HEK293T (cell line): ENCODE measurements at regions not wholly inside any gene's neighbourhood (a gene's known extent, or its start where the extent isn't known, plus 50 kb on each side); places are given as distances from the start of the nearest gene placed in this dataset.
"Not testable (repeated sequence)": the region's sequence is repeated elsewhere in the genome, so short reads cannot be mapped to it uniquely, and the experiment has no call there.

Source experiments
- CTCF ChIA-PET: fragments of 350-600 bp; formaldehyde crosslinking; extraction: SDS; loops from one replicate; lab custom pipeline; 2021; ENCODE audit warnings: antibody characterized with exemption, inconsistent platforms; lab: Yijun Ruan, JAX
- POLR2A ChIA-PET: fragments of 350-600 bp; formaldehyde crosslinking; extraction: SDS; loops from one replicate; lab custom pipeline; 2020; ENCODE audit warnings: antibody characterized with exemption, inconsistent platforms; lab: Yijun Ruan, JAX
- DNase-seq: peaks from one replicate; pipeline ENCODE4 v3.0.0; 2012; ENCODE audit warnings: mixed read lengths; ENCODE audit errors: extremely low spot score
- ARNT ChIP-seq: fragments of 450-650 bp; IDR thresholded peaks from 2 replicates; pipeline ENCODE4 v1.6.1; 2017; ENCODE audit warnings: mild to moderate bottlenecking
- BHLHE40 ChIP-seq: fragments of 450-650 bp; IDR thresholded peaks from 2 replicates; pipeline ENCODE4 v1.6.1; 2016; ENCODE audit warnings: mild to moderate bottlenecking, moderate library complexity, borderline replicate concordance
- CTBP1 ChIP-seq: fragments of 450-650 bp; IDR thresholded peaks from 2 replicates; pipeline ENCODE4 v1.6.1; 2016; ENCODE audit warnings: borderline replicate concordance
- ELF4 ChIP-seq: fragments of 450-650 bp; IDR thresholded peaks from 2 replicates; pipeline ENCODE4 v1.6.1; 2017; ENCODE audit warnings: antibody characterized with exemption
- FOXA1 ChIP-seq: fragments of 450-650 bp; IDR thresholded peaks from 2 replicates; pipeline ENCODE4 v1.6.1; 2016; ENCODE audit warnings: mild to moderate bottlenecking
- FOXK2 ChIP-seq: fragments of 450-650 bp; IDR thresholded peaks from 2 replicates; pipeline ENCODE4 v1.6.1; 2016; ENCODE audit warnings: mild to moderate bottlenecking
- FOXM1 ChIP-seq: fragments of 450-650 bp; IDR thresholded peaks from 2 replicates; pipeline ENCODE4 v1.6.1; 2017; ENCODE audit warnings: mild to moderate bottlenecking, borderline replicate concordance
- HDGF ChIP-seq: fragments of 450-650 bp; IDR thresholded peaks from 2 replicates; pipeline ENCODE4 v1.6.1; 2017; ENCODE audit warnings: antibody characterized with exemption, borderline replicate concordance
- L3MBTL2 ChIP-seq: fragments of 450-650 bp; conservative IDR thresholded peaks from 2 replicates; pipeline ENCODE4 v1.6.1; 2016; ENCODE audit warnings: mild to moderate bottlenecking
- LEF1 ChIP-seq: fragments of 450-650 bp; IDR thresholded peaks from 2 replicates; pipeline ENCODE4 v1.6.1; 2017; ENCODE audit warnings: mild to moderate bottlenecking, borderline replicate concordance
- NFRKB ChIP-seq: fragments of 450-650 bp; IDR thresholded peaks from 2 replicates; pipeline ENCODE4 v1.6.1; 2016; ENCODE audit warnings: mild to moderate bottlenecking, moderate library complexity
- SP1 ChIP-seq: fragments of 450-650 bp; IDR thresholded peaks from 2 replicates; pipeline ENCODE4 v1.6.1; 2017
- SUZ12 ChIP-seq: fragments of 450-650 bp; IDR thresholded peaks from 2 replicates; pipeline ENCODE4 v1.6.1; 2016; ENCODE audit warnings: mild to moderate bottlenecking
- TARDBP ChIP-seq: fragments of 450-650 bp; IDR thresholded peaks from 2 replicates; pipeline ENCODE4 v1.6.1; 2016
- ZNF384 ChIP-seq: fragments of 450-650 bp; IDR thresholded peaks from 2 replicates; pipeline ENCODE4 v1.6.1; 2016
- TF ChIP-seq, protein P1 (sequence below): fragments of 450-650 bp; IDR thresholded peaks from 2 replicates; pipeline ENCODE4 v1.6.1; 2016

DNA sequence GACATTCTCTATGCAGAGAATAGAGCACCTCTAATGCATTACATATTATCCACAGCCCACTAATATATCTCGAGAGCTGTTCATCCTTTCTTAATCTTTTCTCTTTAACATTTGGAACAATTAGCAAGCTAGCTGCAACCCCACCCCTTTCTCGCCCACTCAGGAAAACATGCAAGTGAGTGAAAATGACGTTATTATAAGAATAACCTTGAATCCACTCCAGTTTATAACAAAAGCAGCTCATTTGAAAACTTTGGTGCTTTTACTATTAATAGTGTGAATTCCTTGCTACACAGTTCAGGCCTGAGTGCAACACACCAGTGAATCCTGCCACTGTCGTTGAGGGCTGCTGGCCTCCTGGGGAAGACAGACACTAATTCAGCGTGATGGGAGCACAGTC is 63.3 kb upstream of the BMAL1 start:
- CTCF ChIA-PET = interaction anchor here (1.3 kb wide), 1 partner anchor 129 kb away, joined by 5 read pairs; no protein-coding TSS in a partner anchor
- no peak for DNase-seq
- TF ChIP-seq ELF4 (no peak), ZNF384 (no peak), LEF1 (no peak), SUZ12 (no peak), NFRKB (no peak), BHLHE40 (no peak), FOXA1 (no peak), FOXK2 (no peak), SP1 (no peak), TARDBP (no peak), FOXM1 (no peak), L3MBTL2 (no peak), CTBP1 (no peak), HDGF (no peak), ARNT (no peak)
- TF ChIP-seq, protein P1, sequence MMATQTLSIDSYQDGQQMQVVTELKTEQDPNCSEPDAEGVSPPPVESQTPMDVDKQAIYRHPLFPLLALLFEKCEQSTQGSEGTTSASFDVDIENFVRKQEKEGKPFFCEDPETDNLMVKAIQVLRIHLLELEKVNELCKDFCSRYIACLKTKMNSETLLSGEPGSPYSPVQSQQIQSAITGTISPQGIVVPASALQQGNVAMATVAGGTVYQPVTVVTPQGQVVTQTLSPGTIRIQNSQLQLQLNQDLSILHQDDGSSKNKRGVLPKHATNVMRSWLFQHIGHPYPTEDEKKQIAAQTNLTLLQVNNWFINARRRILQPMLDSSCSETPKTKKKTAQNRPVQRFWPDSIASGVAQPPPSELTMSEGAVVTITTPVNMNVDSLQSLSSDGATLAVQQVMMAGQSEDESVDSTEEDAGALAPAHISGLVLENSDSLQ = no peak
- POLR2A ChIA-PET = no interaction called here

DNA sequence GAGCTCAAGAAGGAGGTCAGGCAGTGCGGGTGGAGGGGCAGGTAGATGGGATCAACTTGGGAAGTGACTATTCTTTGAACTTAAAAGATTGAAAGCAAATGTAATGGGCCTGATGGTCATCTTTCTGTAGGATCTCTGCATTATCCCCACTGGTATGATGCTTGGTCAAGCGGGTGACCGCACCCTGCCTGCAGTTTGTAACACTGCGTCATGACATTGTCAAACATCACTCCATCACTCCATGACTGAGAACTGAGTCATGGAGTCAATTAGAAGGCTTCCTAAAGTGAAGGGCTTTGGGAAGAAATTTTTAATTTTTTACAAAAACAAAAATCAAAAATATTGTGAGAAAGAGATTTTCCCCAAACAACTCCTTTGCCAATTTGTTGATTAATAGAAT is 62.4 kb upstream of the BMAL1 start:
- no peak for DNase-seq
- ChIA-PET CTCF (no interaction called here), POLR2A (no interaction called here)
- TF ChIP-seq BHLHE40 (no peak), ELF4 (no peak), L3MBTL2 (no peak), FOXM1 (no peak)
- TF ChIP-seq, protein P1 = no peak

DNA sequence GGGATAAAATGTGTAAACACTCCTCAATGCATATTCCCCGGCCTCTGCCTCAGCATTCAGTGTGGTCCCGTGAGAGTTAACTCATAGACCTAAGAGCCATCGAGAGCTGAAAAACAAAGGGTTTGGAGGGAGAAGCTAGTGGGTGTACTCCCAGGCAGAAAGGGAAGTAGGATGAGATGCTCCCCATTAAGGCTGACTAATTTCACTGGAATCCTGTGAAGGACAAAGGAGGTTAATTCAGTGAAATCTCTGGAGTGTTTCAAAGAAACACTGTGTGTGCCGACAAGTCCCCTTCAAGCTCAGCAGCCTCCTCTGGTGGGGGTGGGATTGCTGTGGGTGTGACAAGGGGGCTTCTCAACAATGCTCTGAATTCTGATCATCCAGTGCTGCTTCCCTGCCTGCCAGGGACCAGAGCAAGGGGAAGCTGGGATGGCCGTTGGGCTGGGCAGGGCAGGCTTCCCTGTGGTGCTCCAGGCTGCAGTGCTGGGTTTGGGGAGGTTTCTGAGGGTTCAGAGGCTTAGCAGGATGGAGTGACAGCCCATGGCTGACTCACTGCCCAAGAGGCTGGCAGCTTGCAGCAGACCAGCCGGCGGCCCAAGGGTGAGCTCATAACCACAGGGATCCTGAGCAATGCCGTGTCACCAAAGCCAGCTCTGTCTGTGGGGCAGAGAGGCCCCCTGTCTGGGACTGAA is 61.4 kb upstream of the BMAL1 start:
- ChIA-PET POLR2A (no interaction called here), CTCF (no interaction called here)
- no peak for DNase-seq
- no peak for TF ChIP-seq SUZ12
- no peak for TF ChIP-seq ARNT
- no peak for TF ChIP-seq FOXK2
- TF ChIP-seq, protein P1 = no peak
- TF ChIP-seq ELF4 = no peak
- no peak for TF ChIP-seq LEF1
- TF ChIP-seq FOXM1 = no peak
- TF ChIP-seq SP1 = no peak
- no peak for TF ChIP-seq NFRKB
- no peak for TF ChIP-seq TARDBP
- TF ChIP-seq ZNF384 = no peak
- no peak for TF ChIP-seq L3MBTL2
- TF ChIP-seq HDGF = no peak
- no peak for TF ChIP-seq BHLHE40
- TF ChIP-seq CTBP1 = no peak

DNA sequence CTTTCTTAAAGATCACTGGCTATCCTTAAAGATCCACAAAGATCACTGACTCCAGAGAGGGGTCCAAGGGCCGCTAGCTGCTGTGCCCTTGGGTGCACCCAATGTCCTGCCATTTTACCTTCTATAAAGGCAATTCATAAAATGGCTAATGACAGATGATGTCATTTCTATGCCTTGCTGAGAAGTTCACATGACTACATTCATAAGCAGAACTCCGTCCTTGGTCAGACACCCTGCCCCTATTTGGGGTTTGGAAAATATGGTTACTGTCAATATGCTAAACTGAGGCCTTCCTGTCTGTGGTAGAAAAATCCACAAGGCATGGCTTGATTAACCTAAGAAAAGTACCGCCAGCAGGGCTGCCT is 60.9 kb upstream of the BMAL1 start:
- TF ChIP-seq ZNF384 (no peak), L3MBTL2 (no peak), HDGF (no peak), TARDBP (no peak), BHLHE40 (no peak), SP1 (no peak), NFRKB (no peak), FOXM1 (no peak), CTBP1 (no peak), FOXK2 (no peak), SUZ12 (no peak), ARNT (no peak), LEF1 (no peak), FOXA1 (no peak), ELF4 (no peak)
- TF ChIP-seq, protein P1 = no peak
- DNase-seq = no peak
- ChIA-PET POLR2A (no interaction called here), CTCF (no interaction called here)

DNA sequence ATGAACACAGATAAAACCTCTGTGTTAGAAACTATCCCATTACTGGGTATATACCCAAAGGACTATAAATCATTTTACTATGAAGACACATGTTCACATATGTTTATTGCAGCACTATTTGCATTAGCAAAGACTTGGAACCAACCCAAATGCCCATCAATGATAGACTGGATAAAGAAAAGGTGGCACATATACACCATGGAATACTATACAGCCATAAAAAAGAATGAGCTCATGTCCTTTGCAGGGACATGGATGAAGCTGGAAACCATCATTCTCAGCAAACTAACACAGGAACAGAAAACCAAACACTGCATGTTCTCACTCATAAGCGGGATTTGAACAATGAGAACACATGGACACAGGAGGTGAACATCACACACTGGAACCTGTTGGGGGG is 58.9 kb upstream of the BMAL1 start:
- CTCF ChIA-PET, DNase-seq, POLR2A ChIA-PET: not testable (repeated sequence)

DNA sequence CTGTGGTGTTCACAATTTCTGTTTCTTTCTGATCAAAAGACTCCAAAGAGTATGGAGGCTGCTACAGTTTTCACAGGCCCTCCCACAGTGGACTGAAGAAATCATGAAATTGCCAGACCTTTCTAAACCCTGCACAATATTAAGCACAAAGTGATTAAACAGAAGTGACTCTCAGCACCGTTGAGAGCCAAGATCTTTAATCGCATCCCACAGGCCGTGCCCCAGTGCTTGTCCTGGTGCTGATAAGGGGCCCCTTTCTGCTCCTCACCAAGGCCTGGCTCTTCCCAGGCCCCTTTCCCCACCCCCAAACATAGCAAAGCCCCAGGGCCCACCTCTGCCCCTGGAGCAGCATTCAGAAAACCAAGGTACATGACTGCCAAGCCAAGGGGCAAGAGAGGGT is 57.4 kb upstream of the BMAL1 start:
- ChIA-PET POLR2A (no interaction called here), CTCF (no interaction called here)
- TF ChIP-seq FOXM1 (no peak), LEF1 (no peak), FOXK2 (no peak), ARNT (no peak), ZNF384 (no peak), ELF4 (no peak), FOXA1 (no peak), SP1 (no peak), BHLHE40 (no peak), NFRKB (no peak), TARDBP (no peak), L3MBTL2 (no peak), SUZ12 (no peak), CTBP1 (no peak)
- TF ChIP-seq, protein P1 = no peak
- DNase-seq = no peak
